ENCODE measurements at regions not wholly inside any gene's neighbourhood (a gene's known extent, or its start where the extent isn't known, plus 50 kb on each side); places are given as distances from the start of the nearest gene placed in this dataset.

- no peak overlapping the region for H3K27ac Mint-ChIP-seq
- H3K4me1 Mint-ChIP-seq: peaks cover 9% of the 10 kb centered on the region
- DNase-seq (ENCODE audit: low spot score) (no peak), ATAC-seq (no peak)
- H3K27me3 Mint-ChIP-seq (ENCODE audit: low read depth): no peaks in the 10 kb centered on the region
- peaks cover 23% of the 10 kb centered on the region for H3K36me3 Mint-ChIP-seq
- ChIA-PET POLR2A (no interaction called here), CTCF (no interaction called here)
- H3K4me3 Mint-ChIP-seq: no peak overlapping the region
- peaks cover 46% of the 10 kb centered on the region for H3K9me3 Mint-ChIP-seq
- no peak for TF ChIP-seq ZNF425 (CRISPR knock-in tag; conservative IDR thresholded peaks at IDR 0.05)
- TF ChIP-seq ZNF396 (CRISPR knock-in tag; IDR thresholded peaks at IDR 0.05; ENCODE audit: borderline replicate concordance): no peak
- no peak for TF ChIP-seq ATF2 (CRISPR knock-in tag; IDR thresholded peaks at IDR 0.05; ENCODE audit: borderline replicate concordance, low read depth)
- TF ChIP-seq IRF2 (CRISPR knock-in tag; IDR thresholded peaks at IDR 0.05; ENCODE audit: borderline replicate concordance, low read depth): no peak
- TF ChIP-seq TEAD4 (CRISPR knock-in tag; IDR thresholded peaks at IDR 0.05): no peak
- no peak for TF ChIP-seq SMAD3 (CRISPR knock-in tag; IDR thresholded peaks at IDR 0.05; ENCODE audit: borderline replicate concordance)
These were observed 539.6 kb downstream of the VRK1 start for GRCh38 chr14:97336816-97337215.

GRCh38 chr14:97337267-97337666 is 540.1 kb downstream of the VRK1 start:
- no peak for TF ChIP-seq ZNF532 (CRISPR knock-in tag; IDR thresholded peaks at IDR 0.05; ENCODE audit: borderline replicate concordance)
- TF ChIP-seq ZNF121 (CRISPR knock-in tag; IDR thresholded peaks at IDR 0.05): no peak
- no peak for TF ChIP-seq SMAD4 (CRISPR knock-in tag; IDR thresholded peaks at IDR 0.05)
- TF ChIP-seq SP1 (CRISPR knock-in tag; conservative IDR thresholded peaks at IDR 0.05): no peak
- TF ChIP-seq GABPB1 (CRISPR knock-in tag; IDR thresholded peaks at IDR 0.05): no peak
- no peak for TF ChIP-seq ZNF423 (CRISPR knock-in tag; IDR thresholded peaks at IDR 0.05)
- no peak for TF ChIP-seq CTCF (IDR thresholded peaks at IDR 0.05)
- no peak for TF ChIP-seq ZSCAN18 (CRISPR knock-in tag; IDR thresholded peaks at IDR 0.05)
- no peak for TF ChIP-seq TEAD1 (CRISPR knock-in tag; IDR thresholded peaks at IDR 0.05)
- no peak for TF ChIP-seq ELF4 (CRISPR knock-in tag; IDR thresholded peaks at IDR 0.05; ENCODE audit: low read depth)
- ATAC-seq: no peak
- peaks cover 50% of the 10 kb centered on the region for H3K9me3 Mint-ChIP-seq
- DNase-seq (ENCODE audit: low spot score): no peak
- H3K27ac Mint-ChIP-seq: no peak overlapping the region
- CTCF ChIA-PET: no interaction called here
- POLR2A ChIA-PET: no interaction called here
- peaks cover 23% of the 10 kb centered on the region for H3K36me3 Mint-ChIP-seq
- H3K4me3 Mint-ChIP-seq: no peak overlapping the region
- no peaks in the 10 kb centered on the region for H3K27me3 Mint-ChIP-seq (ENCODE audit: low read depth)
- H3K4me1 Mint-ChIP-seq: peaks cover 9% of the 10 kb centered on the region

Data from WTC11 (cell line).